GM12892 (cell line): ENCODE measurements at regions not wholly inside any gene's neighbourhood (a gene's known extent, or its start where the extent isn't known, plus 50 kb on each side); places are given as distances from the start of the nearest gene placed in this dataset.
"Not testable (repeated sequence)": the region's sequence is repeated elsewhere in the genome, so short reads cannot be mapped to it uniquely, and the experiment has no call there.

Experiments
- DNase-seq: peaks from one replicate; pipeline ENCODE4 v3.0.0; 2011; ENCODE audit not compliant: insufficient read length
- FAIRE-seq: peaks from 2 replicates; lab custom pipeline; 2011; peaks lifted over from hg19 to GRCh38; lab: Jason Lieb, UNC
- POLR2A ChIP-seq: IDR thresholded peaks from 2 replicates; pipeline ENCODE4 v1.6.1; 2011; ENCODE audit warnings: low read depth, low read length, control low read depth
- POLR2AphosphoS5 ChIP-seq: IDR thresholded peaks from 2 replicates; pipeline ENCODE4 v1.6.1; 2011; ENCODE audit warnings: low read depth, low read length, control low read depth
- TAF1 ChIP-seq: IDR thresholded peaks from 2 replicates; pipeline ENCODE4 v1.6.1; 2011; ENCODE audit warnings: low read depth, mild to moderate bottlenecking, control low read depth, low read length, borderline replicate concordance

- DNase-seq (no peak), FAIRE-seq (no peak)
- no peak for TF ChIP-seq POLR2A
- TF ChIP-seq POLR2AphosphoS5: no peak
- TF ChIP-seq TAF1: no peak
These were observed 106.7 kb upstream of the OR9G4 start for GRCh38 chr11:56855217-56855616.

GRCh38 chr11:56852131-56852530 lies 103.6 kb upstream of the OR9G4 start:
- no peak for FAIRE-seq
- TF ChIP-seq POLR2AphosphoS5: no peak
- TF ChIP-seq TAF1: no peak
- DNase-seq: no peak

- TF ChIP-seq POLR2AphosphoS5 (no peak), TAF1 (no peak), POLR2A (no peak)
- no peak for DNase-seq
- no peak for FAIRE-seq
These were observed 101.4 kb upstream of the OR9G4 start for GRCh38 chr11:56849852-56850251.

GRCh38 chr11:56849250-56849649 lies 100.8 kb upstream of the OR9G4 start:
- FAIRE-seq (no peak), DNase-seq (no peak)
- TF ChIP-seq TAF1: no peak

DNA sequence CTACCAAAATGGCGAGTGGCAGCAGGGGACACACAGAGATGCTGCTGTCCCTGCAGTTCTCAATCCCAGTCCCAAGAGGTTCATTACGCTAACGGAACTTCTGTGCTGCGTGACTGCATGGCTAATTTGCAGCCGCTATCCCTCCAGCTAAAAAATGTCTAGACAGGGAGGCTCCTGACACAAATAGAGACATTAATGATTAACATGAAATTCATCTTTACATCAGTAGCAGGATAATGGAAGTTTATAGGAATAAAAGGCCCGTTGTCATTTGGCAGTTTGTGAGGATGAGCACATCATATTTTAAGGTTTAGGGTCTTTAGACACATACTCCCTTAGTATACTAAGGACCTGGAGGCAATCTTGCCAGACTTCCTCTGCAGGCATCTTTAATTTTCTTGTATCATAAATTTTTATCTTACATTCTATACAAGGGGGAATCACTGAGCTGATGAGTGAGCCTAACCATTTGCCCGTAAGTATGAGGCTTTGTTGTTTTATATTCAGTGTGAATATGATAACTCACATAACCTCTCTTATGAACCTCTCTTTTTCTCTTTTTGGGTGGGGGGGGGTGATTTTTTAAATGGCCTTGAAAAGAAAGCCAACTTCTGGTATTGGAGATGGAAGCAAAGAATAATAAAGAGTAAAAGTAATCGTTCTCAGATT lies 99.8 kb upstream of the OR9G4 start:
- FAIRE-seq (no peak), DNase-seq (no peak)
- TF ChIP-seq POLR2A: no peak
- TF ChIP-seq POLR2AphosphoS5: no peak
- TF ChIP-seq TAF1: no peak

GRCh38 chr11:56846631-56847576 lies 98.4 kb upstream of the OR9G4 start:
- no peak for FAIRE-seq
- DNase-seq: no peak
- TF ChIP-seq POLR2A (no peak), POLR2AphosphoS5 (no peak), TAF1 (no peak)

- TF ChIP-seq POLR2A: no peak
- no peak for TF ChIP-seq POLR2AphosphoS5
- TF ChIP-seq TAF1: no peak
- FAIRE-seq (no peak), DNase-seq (no peak)
These were observed 96.7 kb upstream of the OR9G4 start for GRCh38 chr11:56845121-56845732.

- TF ChIP-seq TAF1 (no peak), POLR2AphosphoS5 (no peak), POLR2A (no peak)
- DNase-seq: no peak
- FAIRE-seq: no peak
These were observed 95.3 kb upstream of the OR9G4 start for GRCh38 chr11:56843816-56844215.

DNA sequence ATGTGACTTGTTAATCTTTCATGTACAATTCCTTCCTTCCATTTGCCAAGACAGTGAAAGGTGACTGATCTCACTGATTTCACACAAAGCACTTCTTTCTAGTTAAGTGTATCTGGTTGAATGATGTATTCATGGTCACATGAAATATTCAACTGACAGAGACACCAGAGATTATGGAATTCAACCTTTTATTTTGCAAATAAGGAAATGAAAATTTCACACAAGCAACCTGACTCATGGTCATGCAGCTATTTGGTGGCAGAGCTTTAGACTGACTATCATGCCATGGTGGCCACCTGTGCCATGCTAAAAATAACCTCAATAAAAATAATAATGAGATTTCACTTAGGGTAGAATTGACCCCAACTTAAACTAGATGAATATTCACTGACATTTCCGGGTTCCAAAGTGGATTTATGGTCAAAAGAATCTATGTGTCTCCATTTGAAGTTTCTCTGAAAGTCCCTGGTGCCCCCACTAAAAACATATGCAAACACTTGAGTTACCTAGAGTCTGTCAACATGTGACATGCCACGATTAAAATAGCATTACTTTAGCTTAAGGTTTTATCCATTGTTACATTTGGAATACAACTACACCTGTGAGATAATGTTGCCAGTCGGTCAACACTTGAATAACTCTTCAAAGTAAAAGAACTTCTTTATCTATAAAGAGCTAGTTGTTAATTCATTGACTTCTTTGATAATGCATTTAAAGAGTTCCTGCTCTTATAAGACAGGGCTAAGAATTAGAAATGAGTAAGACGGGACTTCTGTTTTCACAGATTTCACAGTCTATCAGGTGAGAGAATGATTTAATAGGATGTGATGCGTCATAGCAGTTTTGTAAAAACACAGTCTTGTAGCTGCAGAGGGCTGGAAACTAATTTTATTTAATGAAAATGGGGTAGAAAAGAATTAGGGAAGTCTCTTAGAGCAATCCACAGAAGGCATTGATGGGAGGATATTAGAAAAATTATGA lies 94.6 kb upstream of the OR9G4 start:
- no peak for FAIRE-seq

DNA sequence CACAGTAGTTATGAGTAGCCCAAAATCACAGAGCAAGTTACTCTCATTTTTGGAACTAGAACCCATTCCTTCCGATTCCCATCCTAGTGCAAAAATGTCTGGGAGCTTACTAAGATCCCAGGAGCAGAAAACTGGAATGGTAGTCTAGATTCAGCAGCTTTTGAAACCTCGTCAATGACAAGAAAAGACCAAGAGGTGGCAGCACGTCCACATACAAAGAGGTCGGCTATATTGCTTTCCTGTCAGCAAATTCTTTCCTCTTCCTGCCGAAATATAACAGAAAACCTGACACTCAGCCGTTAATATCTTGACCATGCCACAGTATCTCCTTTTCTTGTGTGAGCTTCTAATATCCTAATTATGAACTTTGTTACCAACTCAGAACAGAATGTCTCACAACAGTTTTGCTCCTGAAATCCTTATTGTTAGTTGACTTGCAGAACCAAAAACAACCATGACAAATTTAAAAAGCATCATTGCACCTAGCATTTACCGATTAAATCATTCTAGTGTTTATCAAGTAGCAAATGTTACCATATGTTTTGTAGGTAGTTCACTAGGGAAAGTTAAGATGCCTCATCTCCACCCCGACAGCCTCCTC lies 92.8 kb upstream of the OR9G4 start:
- TF ChIP-seq POLR2A: no peak
- no peak for TF ChIP-seq POLR2AphosphoS5
- TF ChIP-seq TAF1: no peak
- DNase-seq (no peak), FAIRE-seq (peak; percentile 36)

More for the DNA sequence above, 94.6 kb upstream of the OR9G4 start:
- DNase-seq: no peak
- TF ChIP-seq POLR2A (no peak), TAF1 (no peak)

DNA sequence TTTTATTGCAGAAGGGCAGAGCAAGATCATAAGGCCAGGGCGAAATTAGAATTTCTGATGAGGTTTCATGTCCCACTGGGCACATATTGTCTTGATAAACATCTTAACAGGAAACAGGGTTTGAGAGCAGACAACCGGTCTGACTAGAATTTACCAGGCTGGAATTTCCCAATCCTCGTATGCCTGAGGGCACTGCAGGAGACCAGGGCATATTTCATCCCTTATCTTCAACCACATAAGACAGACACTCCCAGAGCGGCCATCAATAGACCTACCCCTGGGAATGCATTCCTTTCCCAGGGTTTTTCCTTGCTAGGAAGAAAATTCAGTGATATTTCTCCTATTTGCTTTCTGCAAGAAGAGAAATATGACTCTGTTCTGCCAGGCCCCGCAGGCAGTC lies 78.9 kb upstream of the OR9G4 start:
- not testable (repeated sequence) for FAIRE-seq

More for the DNA sequence above, 78.9 kb upstream of the OR9G4 start:
- DNase-seq: not testable (repeated sequence)
